Neuron (in vitro differentiated cells): ENCODE measurements at regions not wholly inside any gene's neighbourhood (a gene's known extent, or its start where the extent isn't known, plus 50 kb on each side); places are given as distances from the start of the nearest gene placed in this dataset.

Experiments used
- H2AFZ ChIP-seq: one replicate; pipeline ENCODE4 v1.6.1; 2013; ENCODE audit warnings: low read depth, mild to moderate bottlenecking, inconsistent platforms, low read length, moderate library complexity
- H3K27me3 ChIP-seq: one replicate; pipeline ENCODE4 v1.6.1; 2013; ENCODE audit warnings: low read length; ENCODE audit not compliant: insufficient read depth
- H3K36me3 ChIP-seq: one replicate; pipeline ENCODE4 v1.6.1; 2013; ENCODE audit warnings: low read length; ENCODE audit not compliant: insufficient read depth
- H3K4me1 ChIP-seq: one replicate; pipeline ENCODE4 v1.6.1; 2013; ENCODE audit warnings: low read length; ENCODE audit not compliant: insufficient read depth
- H3K4me3 ChIP-seq: 2 replicates; pipeline ENCODE4 v1.5.1; 2013; ENCODE audit warnings: mild to moderate bottlenecking, low read length, moderate library complexity
- H3K9me3 ChIP-seq: one replicate; pipeline ENCODE4 v1.6.1; 2013; ENCODE audit warnings: low read length

DNA sequence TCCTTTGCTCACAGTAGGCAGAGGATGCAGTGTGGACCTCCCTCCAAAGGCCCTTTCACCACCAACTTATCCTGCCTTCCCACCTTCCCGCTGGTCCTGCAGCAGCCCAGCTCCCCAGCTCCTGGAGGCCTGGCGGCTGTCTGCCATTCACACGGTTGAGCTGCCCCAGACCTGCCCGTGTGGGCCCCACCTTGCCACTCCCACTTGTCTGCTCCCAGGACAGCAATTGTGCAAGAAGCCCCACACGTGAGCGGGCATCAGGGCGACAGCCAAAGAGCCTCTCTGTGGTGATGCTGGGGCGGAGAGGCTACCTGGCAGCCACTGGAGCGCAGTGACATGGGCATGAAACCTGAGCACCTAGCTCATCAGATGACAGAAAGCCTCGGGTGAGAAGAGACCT is 248.6 kb upstream of the MAF start:
- Histone ChIP-seq H2AFZ (no peak overlapping the region), H3K36me3 (no peaks in the 10 kb centered on the region)

DNA sequence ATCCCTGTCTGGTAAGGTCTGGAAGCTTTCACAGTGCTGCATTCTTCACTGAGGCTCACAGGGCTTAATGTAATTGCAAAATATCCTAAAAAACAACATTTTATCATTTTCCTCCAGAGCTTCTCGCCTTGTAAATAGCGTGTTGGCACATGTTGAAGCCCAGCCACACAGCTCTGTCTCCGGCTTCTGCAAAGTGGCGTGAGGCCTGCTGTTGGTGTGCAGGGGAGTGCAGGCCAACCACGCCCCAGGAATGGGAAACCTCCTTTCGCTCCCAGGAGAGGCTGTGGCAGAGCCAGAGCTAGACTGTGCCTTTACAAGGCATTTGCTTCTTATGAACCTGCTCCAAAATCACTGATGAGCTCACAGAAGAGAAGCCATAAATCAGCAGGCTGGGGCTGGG is 248.2 kb upstream of the MAF start:
- H2AFZ ChIP-seq = no peak overlapping the region
- H3K36me3 ChIP-seq = no peaks in the 10 kb centered on the region
- no peaks in the 10 kb centered on the region for H3K27me3 ChIP-seq
- H3K4me3 ChIP-seq = no peak overlapping the region
- no peaks in the 10 kb centered on the region for H3K9me3 ChIP-seq
- no peaks in the 10 kb centered on the region for H3K4me1 ChIP-seq

More for the DNA sequence above, 248.6 kb upstream of the MAF start:
- Histone ChIP-seq H3K4me3 (no peak overlapping the region), H3K27me3 (no peaks in the 10 kb centered on the region), H3K4me1 (no peaks in the 10 kb centered on the region), H3K9me3 (no peaks in the 10 kb centered on the region)

DNA sequence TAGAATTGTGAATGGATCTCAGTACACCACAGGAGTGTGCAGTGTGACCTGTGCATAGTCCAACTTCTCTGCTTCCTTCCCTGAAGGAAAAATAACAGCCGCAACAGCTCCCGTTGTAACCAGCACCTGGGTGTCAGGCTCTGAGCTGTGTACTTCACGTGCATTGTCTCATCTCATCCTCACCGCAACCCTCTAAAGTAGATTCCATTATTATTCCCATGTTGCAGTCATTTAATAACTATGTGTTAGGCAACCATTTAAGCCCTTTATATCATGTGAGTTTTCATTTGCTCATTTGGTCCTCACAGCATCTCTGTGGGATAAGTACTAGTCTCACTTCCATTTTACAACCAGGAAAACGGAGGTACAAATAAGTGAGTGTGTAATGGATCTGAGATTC is 247.0 kb upstream of the MAF start:
- H3K4me3 ChIP-seq = no peak overlapping the region
- H2AFZ ChIP-seq = no peak overlapping the region
- no peaks in the 10 kb centered on the region for H3K27me3 ChIP-seq
- no peaks in the 10 kb centered on the region for H3K4me1 ChIP-seq
- no peaks in the 10 kb centered on the region for H3K9me3 ChIP-seq
- H3K36me3 ChIP-seq = no peaks in the 10 kb centered on the region

GRCh38 chr16:79847101-79847500 is 246.6 kb upstream of the MAF start:
- no peak overlapping the region for H3K4me3 ChIP-seq
- no peaks in the 10 kb centered on the region for H3K4me1 ChIP-seq
- no peaks in the 10 kb centered on the region for H3K36me3 ChIP-seq
- H3K9me3 ChIP-seq = no peaks in the 10 kb centered on the region
- H3K27me3 ChIP-seq = no peaks in the 10 kb centered on the region
- no peak overlapping the region for H2AFZ ChIP-seq

GRCh38 chr16:79845734-79846135 is 245.2 kb upstream of the MAF start:
- H3K9me3 ChIP-seq = no peaks in the 10 kb centered on the region
- no peaks in the 10 kb centered on the region for H3K36me3 ChIP-seq
- H3K4me3 ChIP-seq = no peak overlapping the region
- no peak overlapping the region for H2AFZ ChIP-seq
- no peaks in the 10 kb centered on the region for H3K27me3 ChIP-seq
- no peaks in the 10 kb centered on the region for H3K4me1 ChIP-seq

- Histone ChIP-seq H3K9me3 (no peaks in the 10 kb centered on the region), H2AFZ (no peak overlapping the region), H3K27me3 (no peaks in the 10 kb centered on the region)
Observed at GRCh38 chr16:79845033-79845733, 244.6 kb upstream of the MAF start.

GRCh38 chr16:79844603-79845002 is 244.1 kb upstream of the MAF start:
- no peak overlapping the region for H3K4me3 ChIP-seq
- H3K4me1 ChIP-seq = no peaks in the 10 kb centered on the region
- no peaks in the 10 kb centered on the region for H3K27me3 ChIP-seq
- H2AFZ ChIP-seq = no peak overlapping the region
- no peaks in the 10 kb centered on the region for H3K9me3 ChIP-seq
- H3K36me3 ChIP-seq = no peaks in the 10 kb centered on the region

More at GRCh38 chr16:79845033-79845733, 244.6 kb upstream of the MAF start:
- H3K36me3 ChIP-seq = no peaks in the 10 kb centered on the region
- no peak overlapping the region for H3K4me3 ChIP-seq
- no peaks in the 10 kb centered on the region for H3K4me1 ChIP-seq

- H3K36me3 ChIP-seq = no peaks in the 10 kb centered on the region
- H3K9me3 ChIP-seq = no peaks in the 10 kb centered on the region
- no peaks in the 10 kb centered on the region for H3K27me3 ChIP-seq
- no peak overlapping the region for H3K4me3 ChIP-seq
- H2AFZ ChIP-seq = no peak overlapping the region
- H3K4me1 ChIP-seq = no peaks in the 10 kb centered on the region
Observed at GRCh38 chr16:79843631-79844043, 243.1 kb upstream of the MAF start.

DNA sequence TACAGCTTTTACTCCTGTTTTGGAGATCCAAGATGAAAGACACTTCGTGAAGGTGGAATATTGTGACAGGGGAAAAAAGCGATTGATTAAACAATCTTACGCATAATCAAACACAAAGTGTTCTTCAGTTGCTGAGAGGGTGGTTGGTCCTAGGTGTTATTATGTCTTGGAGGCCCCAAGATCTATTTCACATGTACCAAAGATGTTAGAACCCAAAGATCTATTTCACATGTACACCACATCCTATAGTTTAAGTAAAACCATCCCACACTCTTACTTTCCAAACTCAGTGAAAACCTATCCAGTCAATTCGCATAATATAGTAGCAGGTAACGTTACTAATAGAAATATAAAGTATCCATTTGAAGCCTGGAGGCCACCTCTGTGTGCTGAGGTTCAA is 242.6 kb upstream of the MAF start:
- H2AFZ ChIP-seq = no peak overlapping the region
- no peak overlapping the region for H3K4me3 ChIP-seq
- no peaks in the 10 kb centered on the region for H3K9me3 ChIP-seq
- no peaks in the 10 kb centered on the region for H3K27me3 ChIP-seq
- H3K36me3 ChIP-seq = no peaks in the 10 kb centered on the region
- H3K4me1 ChIP-seq = no peaks in the 10 kb centered on the region

GRCh38 chr16:79842197-79842596 is 241.7 kb upstream of the MAF start:
- no peaks in the 10 kb centered on the region for H3K36me3 ChIP-seq
- H3K9me3 ChIP-seq = no peaks in the 10 kb centered on the region
- H3K4me3 ChIP-seq = no peak overlapping the region
- H3K27me3 ChIP-seq = no peaks in the 10 kb centered on the region
- no peak overlapping the region for H2AFZ ChIP-seq
- no peaks in the 10 kb centered on the region for H3K4me1 ChIP-seq

GRCh38 chr16:79839466-79840341 is 239.2 kb upstream of the MAF start:
- Histone ChIP-seq H3K4me1 (no peaks in the 10 kb centered on the region), H3K9me3 (no peaks in the 10 kb centered on the region), H3K4me3 (no peak overlapping the region), H3K36me3 (no peaks in the 10 kb centered on the region), H2AFZ (no peak overlapping the region), H3K27me3 (no peaks in the 10 kb centered on the region)

- Histone ChIP-seq H3K27me3 (no peaks in the 10 kb centered on the region), H3K4me3 (no peak overlapping the region), H3K9me3 (no peaks in the 10 kb centered on the region), H3K36me3 (no peaks in the 10 kb centered on the region), H2AFZ (no peak overlapping the region), H3K4me1 (no peaks in the 10 kb centered on the region)
Observed at GRCh38 chr16:79838496-79839259, 238.1 kb upstream of the MAF start.

DNA sequence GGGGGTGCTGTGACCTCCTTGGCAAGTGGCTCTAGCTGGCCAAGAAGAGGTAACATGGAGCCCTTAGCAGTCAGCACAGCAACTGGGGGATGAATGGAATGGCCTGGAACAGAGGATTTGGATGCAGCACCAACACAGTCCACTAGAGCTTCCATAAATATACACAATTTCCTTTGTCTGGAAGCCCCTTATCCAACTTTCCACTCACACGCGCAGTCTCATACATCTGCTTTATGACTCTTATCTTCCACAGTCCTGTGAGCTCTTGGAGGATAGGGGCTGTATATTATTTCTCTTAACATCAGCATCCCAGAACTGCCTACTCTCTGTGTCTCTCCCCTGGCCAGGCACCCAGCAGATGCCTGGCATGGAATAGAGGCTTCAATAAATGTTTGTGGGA is 235.6 kb upstream of the MAF start:
- no peak overlapping the region for H3K4me3 ChIP-seq
- no peaks in the 10 kb centered on the region for H3K9me3 ChIP-seq
- H2AFZ ChIP-seq = no peak overlapping the region
- H3K4me1 ChIP-seq = no peaks in the 10 kb centered on the region
- H3K36me3 ChIP-seq = no peaks in the 10 kb centered on the region
- H3K27me3 ChIP-seq = no peaks in the 10 kb centered on the region
